DND-41 (cell line): ENCODE measurements at regions not wholly inside any gene's neighbourhood (a gene's known extent, or its start where the extent isn't known, plus 50 kb on each side); places are given as distances from the start of the nearest gene placed in this dataset.

ENCODE experiments used
- EZH2 ChIP-seq: IDR thresholded peaks from 3 replicates; pipeline ENCODE4 v1.6.1; 2012; ENCODE audit warnings: borderline replicate concordance, low read depth, mild to moderate bottlenecking, moderate library complexity, low read length, inconsistent platforms; ENCODE audit not compliant: severe bottlenecking
- TF ChIP-seq, protein P1 (sequence below): IDR thresholded peaks from 2 replicates; pipeline ENCODE4 v1.5.1; 2012; ENCODE audit warnings: borderline replicate concordance, low read length, moderate library complexity, mild to moderate bottlenecking; ENCODE audit not compliant: poor library complexity, severe bottlenecking; ENCODE audit errors: extremely low read depth

- TF ChIP-seq, protein P1, sequence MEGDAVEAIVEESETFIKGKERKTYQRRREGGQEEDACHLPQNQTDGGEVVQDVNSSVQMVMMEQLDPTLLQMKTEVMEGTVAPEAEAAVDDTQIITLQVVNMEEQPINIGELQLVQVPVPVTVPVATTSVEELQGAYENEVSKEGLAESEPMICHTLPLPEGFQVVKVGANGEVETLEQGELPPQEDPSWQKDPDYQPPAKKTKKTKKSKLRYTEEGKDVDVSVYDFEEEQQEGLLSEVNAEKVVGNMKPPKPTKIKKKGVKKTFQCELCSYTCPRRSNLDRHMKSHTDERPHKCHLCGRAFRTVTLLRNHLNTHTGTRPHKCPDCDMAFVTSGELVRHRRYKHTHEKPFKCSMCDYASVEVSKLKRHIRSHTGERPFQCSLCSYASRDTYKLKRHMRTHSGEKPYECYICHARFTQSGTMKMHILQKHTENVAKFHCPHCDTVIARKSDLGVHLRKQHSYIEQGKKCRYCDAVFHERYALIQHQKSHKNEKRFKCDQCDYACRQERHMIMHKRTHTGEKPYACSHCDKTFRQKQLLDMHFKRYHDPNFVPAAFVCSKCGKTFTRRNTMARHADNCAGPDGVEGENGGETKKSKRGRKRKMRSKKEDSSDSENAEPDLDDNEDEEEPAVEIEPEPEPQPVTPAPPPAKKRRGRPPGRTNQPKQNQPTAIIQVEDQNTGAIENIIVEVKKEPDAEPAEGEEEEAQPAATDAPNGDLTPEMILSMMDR, result no peak
- TF ChIP-seq EZH2, result no peak
Observed at GRCh38 chrX:51407520-51408409, 75.1 kb downstream of the NUDT10 start.
